ENCODE measurements at regions not wholly inside any gene's neighbourhood (a gene's known extent, or its start where the extent isn't known, plus 50 kb on each side); places are given as distances from the start of the nearest gene placed in this dataset.
A peak's percentile ranks its signal among the peaks of the same experiment; 100 is the strongest.

GRCh38 chr11:20235164-20235563 is 74.9 kb upstream of the DBX1 start:
- H3K27ac ChIP-seq: no peak overlapping the region
- no peaks in the 10 kb centered on the region for H3K4me1 ChIP-seq
- peaks cover 15% of the 10 kb centered on the region for H3K9me3 ChIP-seq (replicated peaks)
- no peaks in the 10 kb centered on the region for H3K27me3 ChIP-seq
- H3K36me3 ChIP-seq: no peaks in the 10 kb centered on the region
- H3K4me3 ChIP-seq: no peak overlapping the region
- DNase-seq: peak in 1 of 2 experiments; percentile 51

DNA sequence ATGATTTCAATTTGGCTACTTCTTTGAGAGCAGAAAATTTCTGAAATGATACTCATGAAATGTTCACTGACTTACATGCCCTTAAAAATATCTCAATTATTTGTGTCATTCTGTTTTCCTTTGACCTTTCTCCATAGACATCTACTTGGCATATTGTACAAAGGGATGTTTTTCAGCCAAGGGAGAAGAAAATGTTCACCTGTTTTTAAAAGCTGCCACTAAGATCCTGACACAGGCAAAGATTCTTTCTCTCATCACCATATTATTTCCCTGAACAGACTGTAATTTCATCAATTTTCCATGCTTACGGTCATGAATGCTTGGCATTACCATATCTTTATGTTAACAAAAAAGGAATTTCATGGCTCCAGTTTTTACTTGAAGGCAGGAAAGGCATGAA is 67.4 kb upstream of the DBX1 start:
- no peaks in the 10 kb centered on the region for H3K27me3 ChIP-seq

DNA sequence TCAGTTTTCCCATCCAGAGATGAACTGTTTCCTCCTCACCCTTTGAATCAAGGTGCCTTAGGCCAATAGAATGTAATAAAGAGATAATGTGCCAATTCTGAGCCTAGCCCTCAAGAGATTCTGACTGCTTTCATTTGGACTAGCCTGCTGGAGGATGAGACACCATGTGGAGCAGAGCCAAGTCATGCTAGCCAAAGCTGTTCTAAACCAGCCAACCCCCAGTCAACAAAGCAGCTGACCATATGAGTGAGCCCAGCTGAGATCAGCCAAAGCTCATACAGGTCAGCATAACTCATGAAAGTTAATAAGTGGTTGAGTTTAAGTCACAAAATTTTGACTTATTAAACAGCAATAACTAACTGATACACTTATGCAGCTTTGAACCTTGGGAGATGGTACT is 66.7 kb upstream of the DBX1 start:
- peak overlapping the region; percentile 54 for H3K27ac ChIP-seq
- no peaks in the 10 kb centered on the region for H3K27me3 ChIP-seq
- H3K4me3 ChIP-seq: no peak overlapping the region
- H3K36me3 ChIP-seq: no peaks in the 10 kb centered on the region
- peak in 1 of 2 experiments; percentile 35 for DNase-seq
- H3K4me1 ChIP-seq: peaks cover 33% of the 10 kb centered on the region
- H3K9me3 ChIP-seq (replicated peaks): peaks cover 26% of the 10 kb centered on the region

More for the DNA sequence above, 67.4 kb upstream of the DBX1 start:
- peaks cover 26% of the 10 kb centered on the region for H3K4me1 ChIP-seq
- H3K27ac ChIP-seq: peak overlapping the region; percentile 54
- H3K4me3 ChIP-seq: no peak overlapping the region
- H3K36me3 ChIP-seq: no peaks in the 10 kb centered on the region
- peak in 1 of 2 experiments; percentile 55 for DNase-seq
- H3K9me3 ChIP-seq (replicated peaks): peaks cover 31% of the 10 kb centered on the region

- H3K27ac ChIP-seq: peak overlapping the region; percentile 97
- no peaks in the 10 kb centered on the region for H3K27me3 ChIP-seq
- no peaks in the 10 kb centered on the region for H3K36me3 ChIP-seq
- no peaks in the 10 kb centered on the region; the same call in 1 of the 2 replicates for H3K9me3 ChIP-seq (replicated peaks)
- peak; percentile 90 to 97 for DNase-seq
- H3K4me3 ChIP-seq: no peak overlapping the region
- H3K4me1 ChIP-seq: peaks cover 40% of the 10 kb centered on the region
Observed at GRCh38 chr11:20221566-20221965, 61.3 kb upstream of the DBX1 start.

- Histone ChIP-seq H3K27me3 (no peaks in the 10 kb centered on the region), H3K4me3 (no peak overlapping the region), H3K9me3 (replicated peaks) (0 out of 2 replicates have a peak, but pooled peaks cover 3% of the 10 kb centered on the region), H3K4me1 (peaks cover 9% of the 10 kb centered on the region), H3K36me3 (no peaks in the 10 kb centered on the region), H3K27ac (no peak overlapping the region)
- peak in 1 of 2 experiments; percentile 63 for DNase-seq
Observed at GRCh38 chr11:20213790-20214189, 53.5 kb upstream of the DBX1 start.

DNA sequence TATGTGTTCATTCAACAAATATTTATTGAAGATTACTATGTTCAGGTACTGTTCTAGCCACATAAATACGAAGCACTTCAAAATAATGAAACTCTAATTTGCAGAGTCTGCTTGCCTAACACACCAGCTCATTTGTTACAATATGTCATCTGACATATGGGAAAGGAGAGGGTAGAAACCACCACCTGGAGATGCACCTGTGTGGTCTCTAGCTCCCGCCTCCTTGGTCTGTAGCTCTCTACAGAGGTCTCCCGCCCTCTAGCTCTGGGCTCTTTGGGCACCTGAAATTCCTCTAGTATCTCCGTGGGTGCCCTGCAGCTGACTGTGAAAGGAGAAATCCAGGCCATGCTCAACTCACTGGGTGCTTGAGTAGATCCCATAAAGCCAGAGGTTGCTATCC is 51.4 kb upstream of the DBX1 start:
- H3K27ac ChIP-seq: no peak overlapping the region
- peaks cover 9% of the 10 kb centered on the region for H3K4me1 ChIP-seq
- no peaks in the 10 kb centered on the region for H3K27me3 ChIP-seq
- no peaks in the 10 kb centered on the region for H3K36me3 ChIP-seq
- 0 out of 2 replicates have a peak, but pooled peaks cover 3% of the 10 kb centered on the region for H3K9me3 ChIP-seq (replicated peaks)
- no peak overlapping the region for H3K4me3 ChIP-seq
- no peak for DNase-seq

Measured in SJCRH30 (cell line).